ENCODE measurements at regions not wholly inside any gene's neighbourhood (a gene's known extent, or its start where the extent isn't known, plus 50 kb on each side); places are given as distances from the start of the nearest gene placed in this dataset.

DNA sequence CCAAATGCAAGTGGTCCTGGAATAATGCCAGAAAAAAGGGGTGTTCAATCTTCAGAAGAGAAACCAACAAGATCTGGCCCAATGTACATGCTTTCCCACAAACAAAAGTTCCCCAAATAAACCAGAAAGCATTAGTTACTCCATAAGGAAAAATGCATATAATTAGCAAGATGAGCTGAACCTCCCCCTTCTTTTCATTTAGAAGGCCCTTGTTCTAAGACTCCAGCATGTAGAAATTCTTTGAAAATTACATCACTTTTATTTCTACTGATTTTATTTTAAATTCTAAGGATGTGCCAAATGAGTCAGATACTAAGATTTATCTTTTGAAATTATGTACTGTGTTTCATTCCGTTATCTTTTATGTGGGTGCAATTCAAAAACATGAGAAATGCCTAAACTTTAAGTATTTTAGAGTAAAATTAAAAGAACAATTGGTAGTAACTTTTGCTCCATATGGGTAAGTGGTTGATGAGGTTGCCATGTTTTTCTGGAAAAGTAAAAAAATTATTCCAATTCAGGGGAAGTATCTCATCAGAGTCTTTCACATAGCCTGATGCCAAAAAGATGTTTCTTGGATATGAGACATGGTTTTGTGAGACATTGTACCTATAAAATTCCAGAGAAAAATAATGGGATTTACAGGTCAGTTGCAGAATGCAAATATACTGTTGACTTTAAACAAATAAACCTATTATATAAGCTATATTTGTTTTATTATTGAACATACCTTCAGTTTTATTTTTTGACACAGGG lies 106.5 kb upstream of the CCDC112 start:
- Histone ChIP-seq H2BK5ac (ENCODE audit: low read depth, low read length, poor library complexity, severe bottlenecking) (peak overlapping the region; percentile 62), H3K36me3 (ENCODE audit: control insufficient read depth, insufficient read depth, low read length) (no peaks in the 10 kb centered on the region), H4K5ac (ENCODE audit: low read depth, low read length) (no peak overlapping the region; the same call in 1 of the 2 replicates), H3K56ac (ENCODE audit: extremely low read depth, insufficient read depth, low read length) (no peak overlapping the region), H3K9me1 (ENCODE audit: insufficient read depth, low read length) (peaks cover 6% of the 10 kb centered on the region), H2AK9ac (replicated peaks; ENCODE audit: low read depth, low read length, poor library complexity) (peak overlapping the region; percentile 81), H3K4ac (ENCODE audit: low read depth, low read length) (peak overlapping the region; percentile 73; the same call in 1 of the 2 replicates), H3K79me1 (ENCODE audit: low read depth in 1 of 2, low read length in 2 of 2) (0 out of 4 replicates have a peak, but pooled peaks cover 0 to 5% of the 10 kb centered on the region in 2 experiments), H2AFZ (replicated peaks; ENCODE audit: low read length, poor library complexity) (no peak overlapping the region), H2AK5ac (ENCODE audit: low read depth, low read length) (peak overlapping the region; percentile 96; the same call in 1 of the 2 replicates), H2BK120ac (ENCODE audit: low read depth, low read length) (peak overlapping the region; percentile 66), H3K14ac (replicated peaks; ENCODE audit: low read depth, low read length) (peak overlapping the region; percentile 92), H3K27me3 (ENCODE audit: control insufficient read depth, insufficient read depth, low read length) (no peaks in the 10 kb centered on the region), H3K9me3 (ENCODE audit: control insufficient read depth, insufficient read depth, low read length) (no peaks in the 10 kb centered on the region), H3K23ac (ENCODE audit: low read depth, low read length) (0 out of 2 replicates have a peak overlapping the region, but pooled peaks have one; percentile 28), H3K18ac (ENCODE audit: low read depth, low read length) (peak overlapping the region; percentile 87; the same call in 1 of the 2 replicates), H3K4me1 (ENCODE audit: control insufficient read depth, insufficient read depth, low read length) (peaks cover 6% of the 10 kb centered on the region), H2BK20ac (ENCODE audit: low read depth, low read length) (peak overlapping the region; percentile 95), H2BK15ac (ENCODE audit: low read depth, low read length) (peak overlapping the region; percentile 91), H3K27ac (ENCODE audit: insufficient read depth, low read length) (no peak overlapping the region), H4K20me1 (ENCODE audit: insufficient read depth, low read length) (no peaks in the 10 kb centered on the region), H4K91ac (ENCODE audit: insufficient read depth, low read depth, low read length) (peak overlapping the region; percentile 72), H4K8ac (ENCODE audit: low read depth in 2 of 2, low read length in 2 of 2) (peak overlapping the region; percentile 23 to 55; a peak in 2 of 4 replicates), H3K4me2 (ENCODE audit: low read depth, low read length) (peak overlapping the region; percentile 51; the same call in 1 of the 2 replicates), H3K9ac (ENCODE audit: low read depth, low read length) (no peak overlapping the region), H3K4me3 (ENCODE audit: insufficient read depth, low read depth, low read length) (no peak overlapping the region)
- in situ Hi-C loops (cut with MboI; ENCODE audit: low sequenced_read_pairs) (no loop called here), intact Hi-C loops (cut with micrococcal nuclease) (no loop called here), dilution Hi-C loops (cut with HindIII; ENCODE audit: low sequenced_read_pairs, unreplicated experiment) (no loop called here)
- ChIA-PET CTCF (no interaction called here), POLR2A (ENCODE audit: unreplicated experiment) (no interaction called here)
- ATAC-seq (ENCODE audit: low read depth) (peak; percentile 66), DNase-seq (peak; percentile 78)
- WGBS, 2 experiments (ENCODE audit: extremely low coverage in 2 of 2, insufficient read length in 1 of 2): no CpG with 5 or more reads among the region's 1 CpG
- 0 out of 2 replicates have a peak, but pooled peaks have one; percentile 27 for TF ChIP-seq CEBPB (IDR thresholded peaks at IDR 0.05; ENCODE audit: low read depth, low read length)
- no peak for TF ChIP-seq SMC3 (IDR thresholded peaks at IDR 0.05; ENCODE audit: low read depth, low read length)
- no peak for TF ChIP-seq RAD21 (IDR thresholded peaks at IDR 0.05; ENCODE audit: low read length)
- 0 out of 2 replicates have a peak, but pooled peaks have one; percentile 21 for TF ChIP-seq FOS (IDR thresholded peaks at IDR 0.05; ENCODE audit: low read depth, low read length)
- TF ChIP-seq, protein P1, sequence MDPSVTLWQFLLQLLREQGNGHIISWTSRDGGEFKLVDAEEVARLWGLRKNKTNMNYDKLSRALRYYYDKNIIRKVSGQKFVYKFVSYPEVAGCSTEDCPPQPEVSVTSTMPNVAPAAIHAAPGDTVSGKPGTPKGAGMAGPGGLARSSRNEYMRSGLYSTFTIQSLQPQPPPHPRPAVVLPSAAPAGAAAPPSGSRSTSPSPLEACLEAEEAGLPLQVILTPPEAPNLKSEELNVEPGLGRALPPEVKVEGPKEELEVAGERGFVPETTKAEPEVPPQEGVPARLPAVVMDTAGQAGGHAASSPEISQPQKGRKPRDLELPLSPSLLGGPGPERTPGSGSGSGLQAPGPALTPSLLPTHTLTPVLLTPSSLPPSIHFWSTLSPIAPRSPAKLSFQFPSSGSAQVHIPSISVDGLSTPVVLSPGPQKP (IDR thresholded peaks at IDR 0.05; ENCODE audit: borderline replicate concordance, low read depth, low read length): no peak
- no peak for TF ChIP-seq MAFK (IDR thresholded peaks at IDR 0.05; ENCODE audit: low read depth, low read length)
- no TSS peak for BruUV-seq (replicated peaks)

All from IMR-90 (cell line).